Smooth muscle cell (in vitro differentiated cells): ENCODE measurements at regions not wholly inside any gene's neighbourhood (a gene's known extent, or its start where the extent isn't known, plus 50 kb on each side); places are given as distances from the start of the nearest gene placed in this dataset.

Source experiments
- DNase-seq: peaks from one replicate; lab custom pipeline; 2025; ENCODE audit not compliant: unreplicated experiment; lab: John Stamatoyannopoulos, UW
- H2AFZ ChIP-seq: fragments of 200-600 bp; sonication (generic); 2 replicates; pipeline ENCODE4 v1.6.0; 2016; ENCODE audit warnings: antibody characterized with exemption, low read depth, mild to moderate bottlenecking
- H3F3A ChIP-seq: fragments of 200-600 bp; sonication (generic); 2 replicates; pipeline ENCODE4 v1.6.0; 2017; ENCODE audit warnings: antibody characterized with exemption, low read depth
- H3K27ac ChIP-seq: fragments of 200-600 bp; sonication (generic); 2 replicates; pipeline ENCODE4 v1.5.1; 2016; ENCODE audit warnings: low read depth, mild to moderate bottlenecking
- H3K27me3 ChIP-seq: fragments of 200-600 bp; sonication (generic); 2 replicates; pipeline ENCODE4 v1.6.1; 2016; ENCODE audit warnings: low read depth, mild to moderate bottlenecking
- H3K36me3 ChIP-seq: fragments of 200-600 bp; sonication (generic); 2 replicates; pipeline ENCODE4 v1.5.1; 2016; ENCODE audit warnings: low read depth
- H3K4me1 ChIP-seq: fragments of 200-600 bp; sonication (generic); 2 replicates; pipeline ENCODE4 v1.5.1; 2016; ENCODE audit warnings: low read depth
- H3K4me2 ChIP-seq: fragments of 200-600 bp; sonication (generic); 2 replicates; pipeline ENCODE4 v1.6.0; 2016; ENCODE audit warnings: mild to moderate bottlenecking
- H3K4me3 ChIP-seq: fragments of 200-600 bp; sonication (generic); 2 replicates; pipeline ENCODE4 v1.5.1; 2016; ENCODE audit warnings: mild to moderate bottlenecking
- H3K79me2 ChIP-seq: fragments of 200-600 bp; sonication (generic); 2 replicates; pipeline ENCODE4 v1.6.0; 2016; ENCODE audit warnings: low read depth, mild to moderate bottlenecking
- H3K9ac ChIP-seq: fragments of 200-600 bp; sonication (generic); 2 replicates; pipeline ENCODE4 v1.6.0; 2016; ENCODE audit warnings: low read depth
- H3K9me3 ChIP-seq: fragments of 200-600 bp; sonication (generic); replicated peaks from 2 replicates; pipeline ENCODE4 v1.5.1; 2016; ENCODE audit warnings: low read depth
- H4K20me1 ChIP-seq: fragments of 200-600 bp; sonication (generic); 2 replicates; pipeline ENCODE4 v1.6.0; 2016; ENCODE audit warnings: low read depth
- CTCF ChIP-seq: fragments of 200-600 bp; sonication (generic); IDR thresholded peaks from 2 replicates; pipeline ENCODE4 v1.5.1; 2017; ENCODE audit warnings: borderline replicate concordance, mild to moderate bottlenecking, antibody characterized with exemption; ENCODE audit not compliant: insufficient read depth, poor library complexity, severe bottlenecking
- WGBS: methylation state at CpG from one replicate; pipeline ENCODE4 v1.1.7; 2016; ENCODE audit warnings: low lambda C conversion rate; 5-methylcytosine and 5-hydroxymethylcytosine counted together

DNA sequence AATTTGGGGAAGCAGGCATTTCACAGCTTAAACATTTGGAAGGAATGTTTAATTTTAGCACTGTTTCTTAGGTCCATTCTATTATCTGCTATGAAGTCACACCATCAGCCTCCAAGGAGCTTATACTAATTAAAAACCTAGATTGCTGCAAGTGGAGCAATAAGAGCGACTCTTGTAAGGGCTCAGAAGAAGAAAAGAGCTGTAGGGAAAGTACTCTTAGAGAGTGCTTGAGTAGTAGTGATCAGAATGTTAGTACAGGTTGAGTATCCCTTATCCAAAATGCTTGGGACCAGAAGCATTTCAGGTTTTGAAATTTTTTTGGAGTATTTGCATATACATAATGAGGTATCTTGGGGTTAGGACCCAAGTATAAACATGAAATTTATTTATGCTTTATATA, 285.3 kb downstream of the UBE3D start:
- Histone ChIP-seq H4K20me1 (no peaks in the 10 kb centered on the region), H3K27me3 (no peaks in the 10 kb centered on the region), H3K9ac (no peak overlapping the region), H3K79me2 (no peaks in the 10 kb centered on the region), H3K4me3 (no peak overlapping the region), H3K4me2 (no peak overlapping the region), H2AFZ (no peak overlapping the region), H3K27ac (no peak overlapping the region), H3K9me3 (no peaks in the 10 kb centered on the region), H3K36me3 (no peaks in the 10 kb centered on the region), H3K4me1 (peaks cover 52% of the 10 kb centered on the region), H3F3A (no peaks in the 10 kb centered on the region)
- DNase-seq = no peak
- no peak for TF ChIP-seq CTCF
- 92% methylated on average over 1 of the region's 1 CpG for WGBS

DNA sequence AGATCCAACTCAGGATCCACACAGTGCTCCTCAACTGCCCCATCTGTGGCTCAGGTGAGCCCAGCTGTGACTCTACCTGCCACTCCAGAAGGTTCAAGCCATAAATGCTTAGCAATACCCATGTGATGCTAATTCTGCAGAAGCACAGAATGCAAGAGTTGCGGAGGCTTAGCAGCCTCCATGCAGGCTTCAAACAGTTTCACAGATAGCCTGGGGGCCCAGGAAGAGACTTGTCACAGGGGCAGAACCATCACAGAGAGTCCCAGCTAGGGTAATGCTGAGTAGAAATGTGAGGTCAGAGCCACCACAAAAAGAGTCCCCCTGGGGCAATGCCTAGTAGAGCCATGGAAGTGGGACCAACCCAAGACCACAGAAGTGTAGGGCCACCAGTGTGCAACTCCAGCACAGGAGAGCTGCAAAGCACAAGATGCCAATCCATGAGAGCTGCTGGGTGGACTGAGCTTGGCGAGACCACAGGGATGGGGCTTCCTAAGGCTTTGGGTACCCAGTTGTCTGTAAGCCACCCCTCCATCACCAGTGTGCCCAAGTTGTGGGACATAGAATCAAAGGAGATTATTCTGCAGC, 283.9 kb downstream of the UBE3D start:
- Histone ChIP-seq H3K4me1 (peaks cover 38% of the 10 kb centered on the region), H3K9me3 (no peaks in the 10 kb centered on the region), H3K9ac (no peak overlapping the region), H3F3A (no peaks in the 10 kb centered on the region), H2AFZ (no peak overlapping the region), H3K79me2 (no peaks in the 10 kb centered on the region), H3K27me3 (no peaks in the 10 kb centered on the region), H3K4me2 (no peak overlapping the region), H3K27ac (no peak overlapping the region), H3K4me3 (no peak overlapping the region), H4K20me1 (no peaks in the 10 kb centered on the region), H3K36me3 (no peaks in the 10 kb centered on the region)
- DNase-seq = no peak
- 88% methylated on average over 2 of the region's 2 CpGs for whole genome bisulfite sequencing
- no peak for TF ChIP-seq CTCF

GRCh38 chr6:82783587-82784236, 281.9 kb downstream of the UBE3D start:
- no peak overlapping the region for H3K4me3 ChIP-seq
- H3F3A ChIP-seq = no peaks in the 10 kb centered on the region
- WGBS = 50% methylated on average over 6 of the region's 6 CpGs
- TF ChIP-seq CTCF = no peak
- no peak overlapping the region for H3K4me2 ChIP-seq
- H3K27ac ChIP-seq = no peak overlapping the region
- no peaks in the 10 kb centered on the region for H4K20me1 ChIP-seq
- DNase-seq = no peak
- no peak overlapping the region for H2AFZ ChIP-seq
- H3K9me3 ChIP-seq = no peaks in the 10 kb centered on the region
- H3K79me2 ChIP-seq = no peaks in the 10 kb centered on the region
- H3K36me3 ChIP-seq = no peaks in the 10 kb centered on the region
- H3K4me1 ChIP-seq = peaks cover 28% of the 10 kb centered on the region
- H3K27me3 ChIP-seq = no peaks in the 10 kb centered on the region
- H3K9ac ChIP-seq = no peak overlapping the region

DNA sequence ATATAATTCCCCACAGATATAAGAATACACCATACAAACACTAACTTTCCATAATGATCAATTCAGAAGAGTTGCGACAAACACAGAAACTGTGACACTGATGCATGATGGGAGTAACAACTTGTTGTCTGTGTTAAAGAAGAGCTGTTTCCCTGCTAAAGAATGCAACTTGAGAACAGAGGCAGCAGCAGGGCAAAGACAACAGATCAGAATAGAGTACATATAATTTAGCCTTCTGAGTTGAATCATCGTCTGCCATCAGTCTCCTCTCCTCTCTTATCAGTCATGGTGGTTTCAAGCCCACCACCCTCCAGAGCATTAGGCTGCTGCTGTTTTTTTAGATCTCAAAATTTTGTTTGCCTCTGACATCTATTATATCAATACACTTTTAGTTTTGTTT, 280.4 kb downstream of the UBE3D start:
- TF ChIP-seq CTCF = no peak
- Histone ChIP-seq H3K79me2 (no peaks in the 10 kb centered on the region), H3K9ac (no peak overlapping the region), H4K20me1 (no peaks in the 10 kb centered on the region), H3K4me3 (no peak overlapping the region), H2AFZ (no peak overlapping the region), H3K9me3 (no peaks in the 10 kb centered on the region), H3K4me1 (peaks cover 22% of the 10 kb centered on the region), H3K4me2 (peak overlapping the region; percentile 30), H3K27ac (peak overlapping the region; percentile 48), H3K27me3 (no peaks in the 10 kb centered on the region), H3F3A (no peaks in the 10 kb centered on the region), H3K36me3 (no peaks in the 10 kb centered on the region)
- 46% methylated on average over 2 of the region's 2 CpGs for WGBS
- DNase-seq = no peak
